ENCODE measurements at regions not wholly inside any gene's neighbourhood (a gene's known extent, or its start where the extent isn't known, plus 50 kb on each side); places are given as distances from the start of the nearest gene placed in this dataset.

- TF ChIP-seq CTCF (conservative IDR thresholded peaks at IDR 0.05; ENCODE audit: low read depth, low read length) (no peak), EZH2 (IDR thresholded peaks at IDR 0.05; ENCODE audit: borderline replicate concordance, low read depth, low read length, poor library complexity, severe bottlenecking) (no peak)
These were observed 91.3 kb downstream of the RPE65 start for GRCh38 chr1:68358439-68358838.

Data from A673 (cell line).